ENCODE measurements at regions not wholly inside any gene's neighbourhood (a gene's known extent, or its start where the extent isn't known, plus 50 kb on each side); places are given as distances from the start of the nearest gene placed in this dataset.
"Not testable (repeated sequence)": the region's sequence is repeated elsewhere in the genome, so short reads cannot be mapped to it uniquely, and the experiment has no call there.

GRCh38 chr7:5131238-5131637 is 58.8 kb upstream of the WIPI2 start:
- not testable (repeated sequence) for TF ChIP-seq CTCF (IDR thresholded peaks at IDR 0.05; ENCODE audit: insufficient read depth, low read depth, low read length); EZH2 (IDR thresholded peaks at IDR 0.05; ENCODE audit: insufficient read depth, low read length)
